IMR-90 (cell line): ENCODE measurements at regions not wholly inside any gene's neighbourhood (a gene's known extent, or its start where the extent isn't known, plus 50 kb on each side); places are given as distances from the start of the nearest gene placed in this dataset.

ENCODE experiments used
- ATAC-seq: fragments of 200-7000 bp; cut with Tn5 transposase; 2 replicates; pipeline ENCODE4 v1.9.1; 2020; ENCODE audit warnings: low read depth, mild to moderate bottlenecking, moderate library complexity
- BruUV-seq: library from RNA; stranded (reverse); fragments of 400-500 nt; replicated peaks from 2 replicates; lab custom pipeline; 2021; lab: Mats Ljungman, UMichigan
- CTCF ChIA-PET: fragments of 300-600 bp; formaldehyde crosslinking; extraction: SDS; loops from one replicate; lab custom pipeline; 2021; ENCODE audit warnings: antibody characterized with exemption; lab: Yijun Ruan, JAX
- POLR2A ChIA-PET: fragments of 300-600 bp; sonication (Branson Sonifier 250); formaldehyde crosslinking; loops from one replicate; lab custom pipeline; 2022; ENCODE audit warnings: antibody characterized with exemption; ENCODE audit not compliant: unreplicated experiment; lab: Charles Lee
- DNase-seq: peaks from one replicate; pipeline ENCODE4 v3.0.0; 2013
- H2AFZ ChIP-seq: replicated peaks from 2 replicates; pipeline ENCODE3; 2013; ENCODE audit warnings: low read length, mild to moderate bottlenecking; ENCODE audit not compliant: poor library complexity
- H2AK5ac ChIP-seq: 2 replicates; pipeline ENCODE4 v1.6.1; 2013; ENCODE audit warnings: low read depth, low read length, inconsistent platforms
- H2AK9ac ChIP-seq: replicated peaks from 2 replicates; pipeline ENCODE3; 2013; ENCODE audit warnings: mild to moderate bottlenecking, low read depth, low read length, moderate library complexity; ENCODE audit not compliant: poor library complexity
- H2BK120ac ChIP-seq: 2 replicates; pipeline ENCODE4 v1.6.1; 2013; ENCODE audit warnings: low read depth, low read length, inconsistent platforms
- H2BK15ac ChIP-seq: 3 replicates; pipeline ENCODE4 v1.6.1; 2013; ENCODE audit warnings: low read depth, low read length, inconsistent platforms
- H2BK20ac ChIP-seq: 2 replicates; pipeline ENCODE4 v1.6.1; 2013; ENCODE audit warnings: low read depth, mild to moderate bottlenecking, inconsistent platforms, low read length, moderate library complexity
- H2BK5ac ChIP-seq: 2 replicates; pipeline ENCODE4 v1.6.1; 2013; ENCODE audit warnings: mild to moderate bottlenecking, low read depth, low read length, inconsistent platforms; ENCODE audit not compliant: poor library complexity, severe bottlenecking
- H3K14ac ChIP-seq: replicated peaks from 2 replicates; pipeline ENCODE4 v1.6.1; 2013; ENCODE audit warnings: low read depth, low read length, inconsistent platforms
- H3K18ac ChIP-seq: 2 replicates; pipeline ENCODE4 v1.6.1; 2013; ENCODE audit warnings: low read depth, low read length, control low read depth
- H3K23ac ChIP-seq: 2 replicates; pipeline ENCODE4 v1.6.1; 2013; ENCODE audit warnings: low read depth, low read length, inconsistent platforms
- H3K27ac ChIP-seq: 2 replicates; pipeline ENCODE4 v1.5.1; 2013; ENCODE audit warnings: mild to moderate bottlenecking, control low read depth, low read length; ENCODE audit not compliant: insufficient read depth
- H3K27me3 ChIP-seq: 2 replicates; pipeline ENCODE4 v1.6.1; 2013; ENCODE audit warnings: low read length; ENCODE audit not compliant: control insufficient read depth, insufficient read depth
- H3K36me3 ChIP-seq: 2 replicates; pipeline ENCODE4 v1.6.1; 2013; ENCODE audit warnings: low read length, mixed read lengths; ENCODE audit not compliant: control insufficient read depth, insufficient read depth
- H3K4ac ChIP-seq: 2 replicates; pipeline ENCODE4 v1.6.1; 2013; ENCODE audit warnings: low read depth, low read length, inconsistent platforms
- H3K4me1 ChIP-seq: 2 replicates; pipeline ENCODE4 v1.6.1; 2013; ENCODE audit warnings: low read length, mixed read lengths; ENCODE audit not compliant: control insufficient read depth, insufficient read depth
- H3K4me2 ChIP-seq: 2 replicates; pipeline ENCODE4 v1.6.1; 2013; ENCODE audit warnings: low read depth, mild to moderate bottlenecking, control low read depth, low read length, moderate library complexity
- H3K4me3 ChIP-seq: 2 replicates; pipeline ENCODE4 v1.5.1; 2013; ENCODE audit warnings: low read depth, mild to moderate bottlenecking, control low read depth, low read length, moderate library complexity; ENCODE audit not compliant: insufficient read depth
- H3K56ac ChIP-seq: 2 replicates; pipeline ENCODE4 v1.6.1; 2013; ENCODE audit warnings: low read length, inconsistent platforms; ENCODE audit not compliant: insufficient read depth; ENCODE audit errors: extremely low read depth
- H3K79me1 ChIP-seq, 2 experiments: 2 replicates each; pipeline ENCODE4 v1.6.1; 2013; ENCODE audit warnings: low read length in 2 of 2, inconsistent platforms in 1 of 2, low read depth in 1 of 2
- H3K9ac ChIP-seq: 2 replicates; pipeline ENCODE4 v1.6.1; 2013; ENCODE audit warnings: low read depth, low read length, control low read depth
- H3K9me1 ChIP-seq: 2 replicates; pipeline ENCODE4 v1.6.1; 2013; ENCODE audit warnings: low read length, inconsistent platforms; ENCODE audit not compliant: insufficient read depth
- H3K9me3 ChIP-seq: 2 replicates; pipeline ENCODE4 v1.6.1; 2013; ENCODE audit warnings: low read length; ENCODE audit not compliant: control insufficient read depth, insufficient read depth
- H4K20me1 ChIP-seq: 2 replicates; pipeline ENCODE4 v1.6.1; 2013; ENCODE audit warnings: low read length, inconsistent platforms; ENCODE audit not compliant: insufficient read depth
- H4K5ac ChIP-seq: 2 replicates; pipeline ENCODE4 v1.6.1; 2013; ENCODE audit warnings: mild to moderate bottlenecking, low read depth, low read length, control low read depth
- H4K8ac ChIP-seq, 2 experiments: 2 replicates each; pipeline ENCODE4 v1.6.1; 2013; ENCODE audit warnings: low read depth in 2 of 2, low read length in 2 of 2, control low read depth in 1 of 2, inconsistent platforms in 1 of 2
- H4K91ac ChIP-seq: 2 replicates; pipeline ENCODE4 v1.6.1; 2013; ENCODE audit warnings: low read depth, low read length, inconsistent platforms; ENCODE audit not compliant: insufficient read depth
- BHLHE40 ChIP-seq: fragments of 150-350 bp; IDR thresholded peaks from 2 replicates; pipeline ENCODE4 v1.6.1; 2016; ENCODE audit warnings: mild to moderate bottlenecking, low read depth, low read length
- CEBPB ChIP-seq: IDR thresholded peaks from 2 replicates; pipeline ENCODE4 v1.6.1; 2012; ENCODE audit warnings: low read depth, low read length, improper control_type of control experiment
- CHD1 ChIP-seq: IDR thresholded peaks from 2 replicates; pipeline ENCODE4 v1.6.1; 2012; ENCODE audit warnings: low read depth, low read length, improper control_type of control experiment
- FOS ChIP-seq: fragments of 150-350 bp; IDR thresholded peaks from 2 replicates; pipeline ENCODE4 v1.6.1; 2016; ENCODE audit warnings: low read depth, low read length
- MAFK ChIP-seq: IDR thresholded peaks from 2 replicates; pipeline ENCODE4 v1.6.1; 2012; ENCODE audit warnings: low read depth, low read length, improper control_type of control experiment
- MAZ ChIP-seq: IDR thresholded peaks from 2 replicates; pipeline ENCODE4 v1.6.1; 2012; ENCODE audit warnings: low read depth, mild to moderate bottlenecking, low read length, improper control_type of control experiment, moderate library complexity, borderline replicate concordance
- MXI1 ChIP-seq: IDR thresholded peaks from 2 replicates; pipeline ENCODE4 v1.6.1; 2012; ENCODE audit warnings: low read depth, mild to moderate bottlenecking, low read length, moderate library complexity, borderline replicate concordance
- NFE2L2 ChIP-seq: fragments of 150-350 bp; IDR thresholded peaks from 2 replicates; pipeline ENCODE4 v1.6.1; 2016; ENCODE audit warnings: low read depth, mild to moderate bottlenecking, low read length
- POLR2A ChIP-seq: IDR thresholded peaks from 2 replicates; pipeline ENCODE4 v1.6.1; 2012; ENCODE audit warnings: mild to moderate bottlenecking, low read depth, low read length
- RAD21 ChIP-seq: IDR thresholded peaks from 2 replicates; pipeline ENCODE4 v1.6.1; 2012; ENCODE audit warnings: low read length, improper control_type of control experiment
- RCOR1 ChIP-seq: IDR thresholded peaks from 2 replicates; pipeline ENCODE4 v1.6.1; 2012; ENCODE audit warnings: mild to moderate bottlenecking, low read length, improper control_type of control experiment; ENCODE audit not compliant: insufficient replicate concordance
- RFX5 ChIP-seq: IDR thresholded peaks from 2 replicates; pipeline ENCODE4 v1.8.0; 2012; ENCODE audit warnings: low read depth, mild to moderate bottlenecking, low read length, moderate library complexity
- SMC3 ChIP-seq: fragments of 150-350 bp; IDR thresholded peaks from 2 replicates; pipeline ENCODE4 v1.6.1; 2016; ENCODE audit warnings: low read depth, mild to moderate bottlenecking, antibody characterized with exemption, low read length, moderate library complexity
- dilution Hi-C: fragments of 300-500 bp; cut with HindIII; formaldehyde crosslinking; loops from one replicate; pipeline ENCODE4 v1.14.3; 2018; ENCODE audit warnings: low sequenced_read_pairs; ENCODE audit not compliant: unreplicated experiment
- in situ Hi-C: fragments of 300-500 bp; cut with MboI; formaldehyde crosslinking; loops from 3 replicates; pipeline ENCODE4 v1.14.3; 2019; ENCODE audit warnings: low sequenced_read_pairs, inconsistent platforms, mixed read lengths
- intact Hi-C: fragments of 100-400 bp; cut with micrococcal nuclease; formaldehyde crosslinking; loops from 2 replicates; pipeline ENCODE4 v1.10.0; 2022
- TF ChIP-seq, protein P1 (sequence below): fragments of 150-350 bp; IDR thresholded peaks from 2 replicates; pipeline ENCODE4 v1.6.1; 2016; ENCODE audit warnings: low read depth, mild to moderate bottlenecking, low read length, moderate library complexity, borderline replicate concordance
- TF ChIP-seq, protein P2 (sequence below): conservative IDR thresholded peaks from 2 replicates; pipeline ENCODE4 v1.5.1; 2012; ENCODE audit warnings: mild to moderate bottlenecking, low read depth, low read length, improper control_type of control experiment
- TF ChIP-seq, protein P3 (sequence below): fragments of 150-350 bp; IDR thresholded peaks from 2 replicates; pipeline ENCODE4 v1.6.1; 2017; ENCODE audit warnings: mild to moderate bottlenecking, antibody characterized with exemption, low read length, low read depth

DNA sequence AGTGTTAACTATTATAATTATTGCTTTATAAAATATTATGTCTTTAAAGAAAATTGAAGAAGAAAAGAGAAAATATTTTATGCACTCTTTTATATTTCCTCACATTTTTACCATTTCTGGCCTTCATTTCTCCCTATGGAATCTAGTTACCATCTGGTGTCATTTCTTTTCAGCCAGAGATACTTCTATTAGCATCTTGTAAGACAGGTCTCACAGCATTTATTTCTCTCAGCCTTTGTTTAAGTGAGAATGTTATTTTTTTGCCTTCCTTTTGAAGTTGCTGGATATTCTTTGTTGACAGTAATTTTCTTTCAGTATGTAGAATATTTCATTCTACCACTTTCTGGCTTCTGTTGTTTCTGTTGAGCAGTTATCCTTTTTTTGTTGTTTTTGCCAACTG, 652.1 kb upstream of the CITED2 start:
- Histone ChIP-seq H2AK9ac (no peak overlapping the region), H3K18ac (no peak overlapping the region), H2BK15ac (no peak overlapping the region), H3K14ac (no peak overlapping the region), H3K4me3 (no peak overlapping the region), H2AFZ (no peak overlapping the region), H4K20me1 (no peaks in the 10 kb centered on the region), H3K4me1 (no peaks in the 10 kb centered on the region), H2BK20ac (no peak overlapping the region), H4K91ac (no peak overlapping the region), H3K9me3 (no peaks in the 10 kb centered on the region), H3K9ac (no peak overlapping the region), H2BK120ac (no peak overlapping the region), H2BK5ac (no peak overlapping the region), H4K5ac (no peak overlapping the region), H4K8ac (no peak overlapping the region), H3K4me2 (no peak overlapping the region), H3K9me1 (no peaks in the 10 kb centered on the region), H3K27me3 (no peaks in the 10 kb centered on the region), H3K27ac (no peak overlapping the region), H3K4ac (no peak overlapping the region), H3K79me1 (no peaks in the 10 kb centered on the region), H3K56ac (no peak overlapping the region), H3K36me3 (no peaks in the 10 kb centered on the region), H3K23ac (no peak overlapping the region), H2AK5ac (no peak overlapping the region)
- intact Hi-C loops (no loop called here), dilution Hi-C loops (no loop called here), in situ Hi-C loops (no loop called here)
- ATAC-seq = no peak
- TF ChIP-seq SMC3 = no peak
- TF ChIP-seq MXI1 = no peak
- no peak for TF ChIP-seq RAD21
- no peak for TF ChIP-seq POLR2A
- TF ChIP-seq, protein P1, sequence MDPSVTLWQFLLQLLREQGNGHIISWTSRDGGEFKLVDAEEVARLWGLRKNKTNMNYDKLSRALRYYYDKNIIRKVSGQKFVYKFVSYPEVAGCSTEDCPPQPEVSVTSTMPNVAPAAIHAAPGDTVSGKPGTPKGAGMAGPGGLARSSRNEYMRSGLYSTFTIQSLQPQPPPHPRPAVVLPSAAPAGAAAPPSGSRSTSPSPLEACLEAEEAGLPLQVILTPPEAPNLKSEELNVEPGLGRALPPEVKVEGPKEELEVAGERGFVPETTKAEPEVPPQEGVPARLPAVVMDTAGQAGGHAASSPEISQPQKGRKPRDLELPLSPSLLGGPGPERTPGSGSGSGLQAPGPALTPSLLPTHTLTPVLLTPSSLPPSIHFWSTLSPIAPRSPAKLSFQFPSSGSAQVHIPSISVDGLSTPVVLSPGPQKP = no peak
- no peak for TF ChIP-seq CHD1
- no peak for TF ChIP-seq BHLHE40
- TF ChIP-seq RFX5 = no peak
- TF ChIP-seq NFE2L2 = no peak
- TF ChIP-seq MAFK = no peak
- no peak for TF ChIP-seq MAZ
- TF ChIP-seq, protein P2, sequence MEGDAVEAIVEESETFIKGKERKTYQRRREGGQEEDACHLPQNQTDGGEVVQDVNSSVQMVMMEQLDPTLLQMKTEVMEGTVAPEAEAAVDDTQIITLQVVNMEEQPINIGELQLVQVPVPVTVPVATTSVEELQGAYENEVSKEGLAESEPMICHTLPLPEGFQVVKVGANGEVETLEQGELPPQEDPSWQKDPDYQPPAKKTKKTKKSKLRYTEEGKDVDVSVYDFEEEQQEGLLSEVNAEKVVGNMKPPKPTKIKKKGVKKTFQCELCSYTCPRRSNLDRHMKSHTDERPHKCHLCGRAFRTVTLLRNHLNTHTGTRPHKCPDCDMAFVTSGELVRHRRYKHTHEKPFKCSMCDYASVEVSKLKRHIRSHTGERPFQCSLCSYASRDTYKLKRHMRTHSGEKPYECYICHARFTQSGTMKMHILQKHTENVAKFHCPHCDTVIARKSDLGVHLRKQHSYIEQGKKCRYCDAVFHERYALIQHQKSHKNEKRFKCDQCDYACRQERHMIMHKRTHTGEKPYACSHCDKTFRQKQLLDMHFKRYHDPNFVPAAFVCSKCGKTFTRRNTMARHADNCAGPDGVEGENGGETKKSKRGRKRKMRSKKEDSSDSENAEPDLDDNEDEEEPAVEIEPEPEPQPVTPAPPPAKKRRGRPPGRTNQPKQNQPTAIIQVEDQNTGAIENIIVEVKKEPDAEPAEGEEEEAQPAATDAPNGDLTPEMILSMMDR = no peak
- no peak for TF ChIP-seq FOS
- TF ChIP-seq RCOR1 = no peak
- TF ChIP-seq, protein P3, sequence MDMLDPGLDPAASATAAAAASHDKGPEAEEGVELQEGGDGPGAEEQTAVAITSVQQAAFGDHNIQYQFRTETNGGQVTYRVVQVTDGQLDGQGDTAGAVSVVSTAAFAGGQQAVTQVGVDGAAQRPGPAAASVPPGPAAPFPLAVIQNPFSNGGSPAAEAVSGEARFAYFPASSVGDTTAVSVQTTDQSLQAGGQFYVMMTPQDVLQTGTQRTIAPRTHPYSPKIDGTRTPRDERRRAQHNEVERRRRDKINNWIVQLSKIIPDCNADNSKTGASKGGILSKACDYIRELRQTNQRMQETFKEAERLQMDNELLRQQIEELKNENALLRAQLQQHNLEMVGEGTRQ = no peak
- no peak for TF ChIP-seq CEBPB
- no TSS peak for BruUV-seq
- ChIA-PET CTCF (no interaction called here), POLR2A (no interaction called here)
- no peak for DNase-seq
